Mesothelial cell of epicardium (in vitro differentiated cells): ENCODE measurements at regions not wholly inside any gene's neighbourhood (a gene's known extent, or its start where the extent isn't known, plus 50 kb on each side); places are given as distances from the start of the nearest gene placed in this dataset.

Experiments used
- DNase-seq, 2 experiments: peaks; one replicate each; pipeline ENCODE4 v3.0.0; 2021; ENCODE audit warnings: low spot score in 2 of 2; ENCODE audit not compliant: unreplicated experiment in 2 of 2
- H3K27ac Mint-ChIP-seq: 2 replicates; pipeline ENCODE4 v1.8.0; 2021; ENCODE audit warnings: mixed read lengths
- H3K27me3 Mint-ChIP-seq: 2 replicates; pipeline ENCODE4 v1.8.0; 2021; ENCODE audit warnings: low read depth, mixed read lengths
- H3K36me3 Mint-ChIP-seq: 2 replicates; pipeline ENCODE4 v1.8.0; 2021; ENCODE audit warnings: mixed read lengths
- H3K4me1 Mint-ChIP-seq: 2 replicates; pipeline ENCODE4 v1.8.0; 2021; ENCODE audit warnings: mixed read lengths
- H3K4me3 Mint-ChIP-seq: 2 replicates; pipeline ENCODE4 v1.8.0; 2021; ENCODE audit warnings: mild to moderate bottlenecking, moderate library complexity, mixed read lengths
- H3K9me3 Mint-ChIP-seq: 2 replicates; pipeline ENCODE4 v1.8.0; 2021; ENCODE audit warnings: mixed read lengths
- CTCF ChIP-seq: fragments of 200-600 bp; sonication (generic); IDR thresholded peaks from one replicate; pipeline ENCODE4 v1.5.0; 2021; ENCODE audit warnings: antibody characterized with exemption; ENCODE audit not compliant: unreplicated experiment

GRCh38 chr9:75728391-75728790, 162.1 kb upstream of the PCSK5 start:
- Mint-ChIP-seq H3K4me3 (no peak overlapping the region), H3K4me1 (no peaks in the 10 kb centered on the region), H3K9me3 (peaks cover 5% of the 10 kb centered on the region), H3K36me3 (no peaks in the 10 kb centered on the region), H3K27me3 (peaks cover 23% of the 10 kb centered on the region), H3K27ac (no peak overlapping the region)
- no peak for TF ChIP-seq CTCF
- no peak for DNase-seq

- Mint-ChIP-seq H3K4me1 (no peaks in the 10 kb centered on the region), H3K27ac (no peak overlapping the region), H3K27me3 (peaks cover 19% of the 10 kb centered on the region), H3K36me3 (no peaks in the 10 kb centered on the region), H3K4me3 (no peak overlapping the region), H3K9me3 (peaks cover 5% of the 10 kb centered on the region)
- no peak for TF ChIP-seq CTCF
- DNase-seq, result no peak
Measured at GRCh38 chr9:75734802-75735201, 155.7 kb upstream of the PCSK5 start.

- Mint-ChIP-seq H3K36me3 (no peaks in the 10 kb centered on the region), H3K4me3 (no peak overlapping the region), H3K9me3 (peaks cover 15% of the 10 kb centered on the region), H3K27ac (no peak overlapping the region), H3K4me1 (no peaks in the 10 kb centered on the region), H3K27me3 (peaks cover 8% of the 10 kb centered on the region)
- DNase-seq, result no peak
- no peak for TF ChIP-seq CTCF
Measured at GRCh38 chr9:75739884-75740611, 150.4 kb upstream of the PCSK5 start.

- H3K27ac Mint-ChIP-seq, result no peak overlapping the region
- DNase-seq, result no peak
- peaks cover 17% of the 10 kb centered on the region for H3K9me3 Mint-ChIP-seq
- no peaks in the 10 kb centered on the region for H3K27me3 Mint-ChIP-seq
- TF ChIP-seq CTCF, result no peak
- H3K36me3 Mint-ChIP-seq, result no peaks in the 10 kb centered on the region
- H3K4me1 Mint-ChIP-seq, result no peaks in the 10 kb centered on the region
- no peak overlapping the region for H3K4me3 Mint-ChIP-seq
Measured at GRCh38 chr9:75743855-75744254, 146.6 kb upstream of the PCSK5 start.

GRCh38 chr9:75754080-75754479, 136.4 kb upstream of the PCSK5 start:
- Mint-ChIP-seq H3K4me3 (no peak overlapping the region), H3K9me3 (peaks cover 13% of the 10 kb centered on the region), H3K4me1 (peaks cover 9% of the 10 kb centered on the region), H3K27me3 (peaks cover 11% of the 10 kb centered on the region), H3K27ac (no peak overlapping the region), H3K36me3 (no peaks in the 10 kb centered on the region)
- DNase-seq, result no peak
- no peak for TF ChIP-seq CTCF
